Hematopoietic multipotent progenitor cell treated with erythropoietin and hydrocortisone succinate and interleukin-3 and kit ligand, for 8 days (in vitro differentiated cells): ENCODE measurements at regions not wholly inside any gene's neighbourhood (a gene's known extent, or its start where the extent isn't known, plus 50 kb on each side); places are given as distances from the start of the nearest gene placed in this dataset.

ENCODE experiments used
- DNase-seq: peaks from one replicate; pipeline ENCODE4 v3.0.0-alpha.2; 2015

GRCh38 chr13:107069108-107069776 is 501.3 kb upstream of the ARGLU1 start:
- DNase-seq = no peak

- no peak for DNase-seq
Observed at GRCh38 chr13:107067381-107067780, 499.4 kb upstream of the ARGLU1 start.

- no peak for DNase-seq
Observed at GRCh38 chr13:107066355-107066754, 498.4 kb upstream of the ARGLU1 start.

GRCh38 chr13:107065036-107065435 is 497.1 kb upstream of the ARGLU1 start:
- DNase-seq = no peak

GRCh38 chr13:107057028-107057631 is 489.2 kb upstream of the ARGLU1 start:
- no peak for DNase-seq

- DNase-seq = no peak
Observed at GRCh38 chr13:107043021-107043956, 475.4 kb upstream of the ARGLU1 start.

- DNase-seq = no peak
Observed at GRCh38 chr13:107035778-107036177, 467.8 kb upstream of the ARGLU1 start.

GRCh38 chr13:107035186-107035585 is 467.2 kb upstream of the ARGLU1 start:
- no peak for DNase-seq

- DNase-seq = no peak
Observed at GRCh38 chr13:107034236-107034872, 466.4 kb upstream of the ARGLU1 start.

- no peak for DNase-seq
Observed at GRCh38 chr13:107031716-107032115, 463.8 kb upstream of the ARGLU1 start.

- DNase-seq = no peak
Observed at GRCh38 chr13:107028751-107029150, 460.8 kb upstream of the ARGLU1 start.

GRCh38 chr13:107025991-107026390 is 458.1 kb upstream of the ARGLU1 start:
- no peak for DNase-seq

GRCh38 chr13:107023335-107023734 is 455.4 kb upstream of the ARGLU1 start:
- DNase-seq = no peak

- DNase-seq = no peak
Observed at GRCh38 chr13:107020393-107020792, 452.5 kb upstream of the ARGLU1 start.

GRCh38 chr13:107018285-107018684 is 450.3 kb upstream of the ARGLU1 start:
- no peak for DNase-seq

GRCh38 chr13:107006661-107007060 is 438.7 kb upstream of the ARGLU1 start:
- no peak for DNase-seq

- no peak for DNase-seq
Observed at GRCh38 chr13:107005577-107005976, 437.6 kb upstream of the ARGLU1 start.

GRCh38 chr13:107003911-107004310 is 436.0 kb upstream of the ARGLU1 start:
- DNase-seq = no peak

GRCh38 chr13:106998664-106999063 is 430.7 kb upstream of the ARGLU1 start:
- DNase-seq = no peak

GRCh38 chr13:106997696-106998095 is 429.8 kb upstream of the ARGLU1 start:
- no peak for DNase-seq

GRCh38 chr13:106996867-106997618 is 429.1 kb upstream of the ARGLU1 start:
- DNase-seq = no peak

- no peak for DNase-seq
Observed at GRCh38 chr13:106990594-106990993, 422.7 kb upstream of the ARGLU1 start.

- DNase-seq = no peak
Observed at GRCh38 chr13:106989876-106990275, 421.9 kb upstream of the ARGLU1 start.
